RWPE2 (cell line): ENCODE measurements at regions not wholly inside any gene's neighbourhood (a gene's known extent, or its start where the extent isn't known, plus 50 kb on each side); places are given as distances from the start of the nearest gene placed in this dataset.

Source experiments
- ATAC-seq: fragments of 200-7000 bp; cut with Tn5 transposase; 3 replicates; pipeline ENCODE4 v1.9.1; 2021; ENCODE audit warnings: low read depth
- DNase-seq: peaks from one replicate; pipeline ENCODE4 v3.0.0-alpha.2; 2020; ENCODE audit warnings: low spot score
- H3K27ac ChIP-seq: fragments of 450-650 bp; 2 replicates; pipeline ENCODE4 v1.5.1; 2017; ENCODE audit warnings: mild to moderate bottlenecking; ENCODE audit not compliant: poor library complexity, severe bottlenecking
- H3K27me3 ChIP-seq: fragments of 250-450 bp; sonication (Bioruptor Pico); 2 replicates; pipeline ENCODE4 v1.5.1; 2021; ENCODE audit warnings: mild to moderate bottlenecking, moderate library complexity; ENCODE audit not compliant: insufficient read depth, poor library complexity, severe bottlenecking
- H3K36me3 ChIP-seq: fragments of 250-450 bp; sonication (Bioruptor Pico); 2 replicates; pipeline ENCODE4 v1.5.1; 2020; ENCODE audit warnings: low read depth, mild to moderate bottlenecking, moderate library complexity
- H3K4me1 ChIP-seq: fragments of 250-450 bp; sonication (Bioruptor Pico); 2 replicates; pipeline ENCODE4 v1.5.1; 2021; ENCODE audit warnings: mild to moderate bottlenecking, moderate library complexity; ENCODE audit not compliant: insufficient read depth, poor library complexity, severe bottlenecking
- H3K4me3 ChIP-seq: fragments of 250-450 bp; sonication (Bioruptor Pico); 2 replicates; pipeline ENCODE4 v1.5.1; 2021; ENCODE audit warnings: mild to moderate bottlenecking, moderate library complexity; ENCODE audit not compliant: severe bottlenecking
- H3K9me3 ChIP-seq: fragments of 250-450 bp; sonication (Bioruptor Pico); 2 replicates; pipeline ENCODE4 v1.5.1; 2021; ENCODE audit warnings: mild to moderate bottlenecking, moderate library complexity; ENCODE audit not compliant: severe bottlenecking
- CTCF ChIP-seq: fragments of 450-650 bp; IDR thresholded peaks from one replicate; pipeline ENCODE4 v1.5.1; 2017; ENCODE audit warnings: mild to moderate bottlenecking, moderate library complexity; ENCODE audit not compliant: poor library complexity, severe bottlenecking

- Histone ChIP-seq H3K4me1 (peaks cover 5% of the 10 kb centered on the region), H3K27ac (no peak overlapping the region), H3K36me3 (no peaks in the 10 kb centered on the region), H3K27me3 (no peaks in the 10 kb centered on the region), H3K9me3 (no peaks in the 10 kb centered on the region), H3K4me3 (no peak overlapping the region)
- DNase-seq = no peak
- no peak for TF ChIP-seq CTCF
- ATAC-seq = no peak
Measured at GRCh38 chr9:16282216-16282615, 588.3 kb downstream of the BNC2 start.

GRCh38 chr9:16282718-16283117 is 587.8 kb downstream of the BNC2 start:
- H3K27ac ChIP-seq = no peak overlapping the region
- H3K36me3 ChIP-seq = no peaks in the 10 kb centered on the region
- H3K9me3 ChIP-seq = no peaks in the 10 kb centered on the region
- no peaks in the 10 kb centered on the region for H3K27me3 ChIP-seq
- peaks cover 5% of the 10 kb centered on the region for H3K4me1 ChIP-seq
- no peak overlapping the region for H3K4me3 ChIP-seq
- no peak for ATAC-seq
- TF ChIP-seq CTCF = no peak
- DNase-seq = no peak

GRCh38 chr9:16286160-16286559 is 584.3 kb downstream of the BNC2 start:
- peaks cover 5% of the 10 kb centered on the region for H3K4me1 ChIP-seq
- DNase-seq = no peak

GRCh38 chr9:16289639-16290038 is 580.8 kb downstream of the BNC2 start:
- H3K27me3 ChIP-seq = no peaks in the 10 kb centered on the region
- DNase-seq = no peak
- no peaks in the 10 kb centered on the region for H3K36me3 ChIP-seq
- no peaks in the 10 kb centered on the region for H3K4me1 ChIP-seq
- H3K9me3 ChIP-seq = no peaks in the 10 kb centered on the region
- H3K4me3 ChIP-seq = no peak overlapping the region
- no peak for ATAC-seq
- H3K27ac ChIP-seq = no peak overlapping the region
- no peak for TF ChIP-seq CTCF

More at GRCh38 chr9:16286160-16286559, 584.3 kb downstream of the BNC2 start:
- H3K27me3 ChIP-seq = no peaks in the 10 kb centered on the region
- H3K27ac ChIP-seq = no peak overlapping the region
- no peaks in the 10 kb centered on the region for H3K9me3 ChIP-seq
- ATAC-seq = no peak
- no peak overlapping the region for H3K4me3 ChIP-seq
- no peaks in the 10 kb centered on the region for H3K36me3 ChIP-seq
- TF ChIP-seq CTCF = no peak

GRCh38 chr9:16290169-16290568 is 580.3 kb downstream of the BNC2 start:
- Histone ChIP-seq H3K9me3 (no peaks in the 10 kb centered on the region), H3K36me3 (no peaks in the 10 kb centered on the region), H3K27ac (no peak overlapping the region), H3K27me3 (no peaks in the 10 kb centered on the region), H3K4me3 (no peak overlapping the region), H3K4me1 (no peaks in the 10 kb centered on the region)
- ATAC-seq = no peak
- DNase-seq = no peak
- no peak for TF ChIP-seq CTCF
